GM12878 (cell line): ENCODE measurements at regions not wholly inside any gene's neighbourhood (a gene's known extent, or its start where the extent isn't known, plus 50 kb on each side); places are given as distances from the start of the nearest gene placed in this dataset.
"Not testable (repeated sequence)": the region's sequence is repeated elsewhere in the genome, so short reads cannot be mapped to it uniquely, and the experiment has no call there.

Source experiments
- ATAC-seq: fragments of 200-7000 bp; cut with Tn5 transposase; 3 replicates; pipeline ENCODE4 v1.9.1; 2020; ENCODE audit warnings: mild to moderate bottlenecking, moderate library complexity
- BruUV-seq: library from RNA; stranded (reverse); fragments of 400-500 nt; replicated peaks from 2 replicates; lab custom pipeline; 2021; lab: Mats Ljungman, UMichigan
- CTCF ChIA-PET: fragments of 300-600 bp; sonication (Branson Sonifier 250); formaldehyde crosslinking; extraction: SDS; loops from one replicate; lab custom pipeline; 2021; ENCODE audit warnings: inconsistent platforms; lab: Yijun Ruan, JAX
- POLR2A ChIA-PET: fragments of 350-600 bp; formaldehyde crosslinking; extraction: SDS; loops from one replicate; lab custom pipeline; 2021; ENCODE audit warnings: inconsistent platforms; lab: Charles Lee
- RAD21 ChIA-PET: fragments of 300-600 bp; sonication (Branson Sonifier 250); formaldehyde crosslinking; loops from one replicate; lab custom pipeline; 2023; ENCODE audit warnings: antibody characterized with exemption; ENCODE audit not compliant: unreplicated experiment; lab: Charles Lee
- SMC1A ChIA-PET: fragments of 300-600 bp; sonication (Branson Sonifier 250); formaldehyde crosslinking; loops from one replicate; lab custom pipeline; 2023; ENCODE audit not compliant: unreplicated experiment, uncharacterized antibody; lab: Charles Lee
- DNase-seq: peaks from one replicate; pipeline ENCODE4 v3.0.0-alpha.2; 2011; ENCODE audit warnings: low read depth, low spot score
- FAIRE-seq: peaks from 3 replicates; lab custom pipeline; 2011; peaks lifted over from hg19 to GRCh38; lab: Jason Lieb, UNC
- H2AFZ ChIP-seq: 2 replicates; pipeline ENCODE4 v1.6.0; 2011; ENCODE audit warnings: low read depth, low read length, control low read depth; ENCODE audit not compliant: control insufficient read depth
- H3K27ac ChIP-seq: 2 replicates; pipeline ENCODE4 v1.5.1; 2011; ENCODE audit warnings: control low read depth; ENCODE audit not compliant: control insufficient read depth, insufficient read depth
- H3K27me3 ChIP-seq, 2 experiments: replicated peaks in 1 of 2; 2 replicates each; pipeline versions ENCODE4 v1.6.0 to v1.6.1; 2011; ENCODE audit warnings: low read length in 1 of 2; ENCODE audit not compliant: control insufficient read depth in 2 of 2, insufficient read depth in 2 of 2
- H3K36me3 ChIP-seq, 2 experiments: 2 replicates each; pipeline ENCODE4 v1.5.1; 2011; ENCODE audit warnings: low read length in 1 of 2; ENCODE audit not compliant: control insufficient read depth in 2 of 2, insufficient read depth in 2 of 2
- H3K4me1 ChIP-seq: 2 replicates; pipeline ENCODE4 v1.6.1; 2011; ENCODE audit warnings: mild to moderate bottlenecking, low read length, moderate library complexity, mixed read lengths; ENCODE audit not compliant: control insufficient read depth, insufficient read depth
- H3K4me2 ChIP-seq: 2 replicates; pipeline ENCODE4 v1.6.0; 2011; ENCODE audit warnings: control low read depth; ENCODE audit not compliant: control insufficient read depth, insufficient read depth
- H3K4me3 ChIP-seq: fragments of 200-600 bp; sonication (generic); 2 replicates; pipeline ENCODE4 v1.5.1; 2016
- H3K79me2 ChIP-seq: 2 replicates; pipeline ENCODE4 v1.6.0; 2011; ENCODE audit warnings: low read length; ENCODE audit not compliant: control insufficient read depth, insufficient read depth
- H3K9ac ChIP-seq: 2 replicates; pipeline ENCODE4 v1.8.0; 2011; ENCODE audit warnings: low read length, control low read depth, mixed read lengths; ENCODE audit not compliant: control insufficient read depth, insufficient read depth
- H3K9me3 ChIP-seq: replicated peaks from 3 replicates; pipeline ENCODE4 v1.5.1; 2011; ENCODE audit warnings: mild to moderate bottlenecking, low read length; ENCODE audit not compliant: control insufficient read depth, insufficient read depth
- H4K20me1 ChIP-seq: 2 replicates; pipeline ENCODE4 v1.6.0; 2011; ENCODE audit not compliant: control insufficient read depth, insufficient read depth
- PRDM15 ChIP-seq: fragments of 450-650 bp; formaldehyde crosslinking; IDR thresholded peaks from 2 replicates; pipeline ENCODE4 v1.4.0; 2020; ENCODE audit warnings: mild to moderate bottlenecking, moderate library complexity
- WGBS: methylation state at CpG from one replicate; pipeline ENCODE4 v1.1.6; 2016; ENCODE audit warnings: low lambda C conversion rate; ENCODE audit not compliant: insufficient replicate concordance, insufficient coverage; ENCODE audit errors: missing lambda C conversion rate; 5-methylcytosine and 5-hydroxymethylcytosine counted together
- in situ Hi-C: fragments of 300-500 bp; cut with MboI; formaldehyde crosslinking; loops from 9 replicates; pipeline ENCODE4 v1.14.3; 2018; ENCODE audit warnings: mixed read lengths
- intact Hi-C: fragments of 100-400 bp; cut with micrococcal nuclease; formaldehyde crosslinking; loops from one replicate; pipeline ENCODE4 v1.14.2; 2022; ENCODE audit not compliant: unreplicated experiment

GRCh38 chr5:57632937-57633336 lies 150.3 kb upstream of the ACTBL2 start:
- POLR2A ChIA-PET = no interaction called here
- H3K9ac ChIP-seq = no peak overlapping the region
- intact Hi-C loops = no loop called here
- WGBS = 0% methylated on average over 1 of the region's 1 CpG
- RAD21 ChIA-PET = no interaction called here
- no peaks in the 10 kb centered on the region for H4K20me1 ChIP-seq
- H3K79me2 ChIP-seq = no peaks in the 10 kb centered on the region
- TF ChIP-seq PRDM15 = no peak
- CTCF ChIA-PET = interaction anchor here (2.7 kb wide), 1 partner anchor 17 kb away, joined by 9 read pairs; no protein-coding TSS in a partner anchor
- DNase-seq (no peak), FAIRE-seq (no peak), ATAC-seq (no peak)
- H3K36me3 ChIP-seq = no peaks in the 10 kb centered on the region
- no peak overlapping the region for H3K27ac ChIP-seq
- H3K4me1 ChIP-seq = no peaks in the 10 kb centered on the region
- H3K4me2 ChIP-seq = no peak overlapping the region
- H3K9me3 ChIP-seq = no peaks in the 10 kb centered on the region
- no peak overlapping the region for H3K4me3 ChIP-seq
- in situ Hi-C loops = no loop called here
- H3K27me3 ChIP-seq = no peaks in the 10 kb centered on the region; a peak in 1 of 4 replicates
- SMC1A ChIA-PET = no interaction called here
- BruUV-seq = no TSS peak
- no peak overlapping the region for H2AFZ ChIP-seq

- H3K27me3 ChIP-seq, H4K20me1 ChIP-seq, in situ Hi-C loops, DNase-seq, POLR2A ChIA-PET, H3K79me2 ChIP-seq, ATAC-seq, SMC1A ChIA-PET, H3K36me3 ChIP-seq, FAIRE-seq, H3K4me1 ChIP-seq, H3K9ac ChIP-seq, H3K9me3 ChIP-seq, H3K27ac ChIP-seq, BruUV-seq, H3K4me3 ChIP-seq, H2AFZ ChIP-seq, intact Hi-C loops, H3K4me2 ChIP-seq, RAD21 ChIA-PET: not testable (repeated sequence)
- CTCF ChIA-PET = interaction anchor here (2.7 kb wide), 1 partner anchor 19 kb away, joined by 9 read pairs; no protein-coding TSS in a partner anchor
Observed at GRCh38 chr5:57631139-57631538, 148.5 kb upstream of the ACTBL2 start.
